ENCODE measurements at regions not wholly inside any gene's neighbourhood (a gene's known extent, or its start where the extent isn't known, plus 50 kb on each side); places are given as distances from the start of the nearest gene placed in this dataset.
A peak's percentile ranks its signal among the peaks of the same experiment; 100 is the strongest.
"Not testable (repeated sequence)": the region's sequence is repeated elsewhere in the genome, so short reads cannot be mapped to it uniquely, and the experiment has no call there.

DNA sequence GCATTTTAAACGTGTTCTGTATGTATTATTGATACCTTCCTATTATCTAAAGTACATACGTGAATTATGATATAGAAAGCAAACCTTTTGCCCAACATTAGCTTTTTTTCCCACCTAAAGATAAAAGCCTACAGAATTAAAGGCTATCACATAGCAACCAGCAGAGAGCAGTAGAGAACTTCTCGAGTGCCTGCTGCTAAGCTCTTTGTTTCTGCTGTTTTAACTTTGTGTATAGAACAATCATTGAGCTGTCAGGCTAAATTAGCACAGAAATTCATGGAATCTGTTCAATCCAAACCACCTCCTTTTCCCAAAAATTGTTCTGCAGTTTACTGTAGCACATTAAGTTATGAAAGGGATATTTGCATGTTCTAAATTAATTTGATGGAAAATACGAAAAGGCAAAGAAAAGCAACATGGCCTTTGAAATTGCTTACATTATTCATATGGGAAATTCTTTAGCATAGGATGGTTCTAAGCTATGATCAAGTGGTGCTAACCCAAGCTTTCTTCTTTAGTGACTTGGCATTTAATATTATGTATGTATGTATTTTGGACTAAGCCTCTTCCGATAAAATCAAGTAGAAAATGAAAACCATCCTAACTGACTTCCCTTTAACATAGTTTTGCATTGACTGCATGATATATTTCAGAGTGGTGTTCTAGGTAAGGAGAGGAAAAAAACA is 1288.5 kb downstream of the GATA3 start:
- H3K27ac ChIP-seq (ENCODE audit: low read depth in 2 of 2, low read length in 2 of 2) = no peak overlapping the region
- FAIRE-seq (peak; percentile 45), DNase-seq (peak in 2 of 5 donors; percentile 63 to 75)
- H3K4me3 ChIP-seq (ENCODE audit: low read length in 3 of 3) = no peak overlapping the region
- TF ChIP-seq, protein P1, sequence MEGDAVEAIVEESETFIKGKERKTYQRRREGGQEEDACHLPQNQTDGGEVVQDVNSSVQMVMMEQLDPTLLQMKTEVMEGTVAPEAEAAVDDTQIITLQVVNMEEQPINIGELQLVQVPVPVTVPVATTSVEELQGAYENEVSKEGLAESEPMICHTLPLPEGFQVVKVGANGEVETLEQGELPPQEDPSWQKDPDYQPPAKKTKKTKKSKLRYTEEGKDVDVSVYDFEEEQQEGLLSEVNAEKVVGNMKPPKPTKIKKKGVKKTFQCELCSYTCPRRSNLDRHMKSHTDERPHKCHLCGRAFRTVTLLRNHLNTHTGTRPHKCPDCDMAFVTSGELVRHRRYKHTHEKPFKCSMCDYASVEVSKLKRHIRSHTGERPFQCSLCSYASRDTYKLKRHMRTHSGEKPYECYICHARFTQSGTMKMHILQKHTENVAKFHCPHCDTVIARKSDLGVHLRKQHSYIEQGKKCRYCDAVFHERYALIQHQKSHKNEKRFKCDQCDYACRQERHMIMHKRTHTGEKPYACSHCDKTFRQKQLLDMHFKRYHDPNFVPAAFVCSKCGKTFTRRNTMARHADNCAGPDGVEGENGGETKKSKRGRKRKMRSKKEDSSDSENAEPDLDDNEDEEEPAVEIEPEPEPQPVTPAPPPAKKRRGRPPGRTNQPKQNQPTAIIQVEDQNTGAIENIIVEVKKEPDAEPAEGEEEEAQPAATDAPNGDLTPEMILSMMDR (IDR thresholded peaks at IDR 0.05; ENCODE audit: borderline replicate concordance, extremely low read depth, insufficient read depth) = peak; percentile 44
- no peaks in the 10 kb centered on the region for H3K36me3 ChIP-seq (ENCODE audit: control insufficient read depth in 2 of 3, insufficient read depth in 3 of 3, low read length in 3 of 3)
- intact Hi-C loops (cut with DNase I) = no loop called here
- no peaks in the 10 kb centered on the region for H3K27me3 ChIP-seq (ENCODE audit: control insufficient read depth, insufficient read depth, low read length)
- no peaks in the 10 kb centered on the region for H3K4me1 ChIP-seq (ENCODE audit: control insufficient read depth in 2 of 3, insufficient read depth in 2 of 3, low read depth in 1 of 3, low read length in 3 of 3)
- H3K9ac ChIP-seq (ENCODE audit: low read length in 3 of 3) = no peak overlapping the region
- H3K9me3 ChIP-seq (ENCODE audit: control insufficient read depth in 2 of 3, insufficient read depth in 1 of 3, low read length in 3 of 3) = no peaks in the 10 kb centered on the region

DNA sequence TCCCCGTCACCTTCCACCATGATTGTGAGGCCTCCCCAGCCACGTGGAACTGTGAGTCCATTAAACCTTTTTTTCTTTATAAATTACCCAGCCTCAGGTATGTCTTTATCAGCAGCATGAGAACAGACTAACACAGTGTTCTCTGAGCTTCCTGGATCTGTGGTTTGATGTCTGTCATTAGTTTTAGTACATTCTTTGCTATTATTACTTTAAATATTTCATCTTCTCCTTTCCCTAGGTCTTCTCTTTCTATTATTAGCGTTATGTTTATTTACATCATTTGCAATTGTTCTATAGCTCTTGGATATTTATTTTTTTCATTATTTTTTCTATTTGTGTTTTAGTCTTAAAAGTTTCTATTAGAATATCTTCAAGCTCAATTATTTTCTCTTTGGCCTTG is 1293.4 kb downstream of the GATA3 start:
- intact Hi-C loops (cut with DNase I) = not testable (repeated sequence)

DNA sequence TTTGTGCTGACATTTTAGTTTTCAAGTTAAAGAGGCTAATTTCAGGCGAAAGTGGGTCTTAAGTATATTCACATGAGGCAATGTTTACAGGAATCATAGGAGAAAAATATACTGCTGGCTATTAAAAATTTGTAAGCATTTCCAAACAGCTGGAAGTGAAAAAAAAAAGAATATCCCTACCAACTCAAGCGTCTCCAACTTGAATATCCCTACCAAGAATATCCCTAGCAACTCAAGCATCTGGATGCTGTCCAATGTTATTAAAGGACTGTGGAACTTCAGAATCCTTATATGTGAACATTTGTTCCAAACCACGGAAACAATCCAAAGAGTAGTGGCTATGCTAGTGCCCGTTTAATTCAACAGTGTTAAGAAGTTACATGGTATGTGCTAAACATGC is 1303.0 kb downstream of the GATA3 start:
- intact Hi-C loops (cut with DNase I) = no loop called here
- Histone ChIP-seq H3K27me3 (ENCODE audit: control insufficient read depth, insufficient read depth, low read length) (no peaks in the 10 kb centered on the region), H3K9ac (ENCODE audit: low read length in 3 of 3) (no peak overlapping the region), H3K27ac (ENCODE audit: low read depth in 2 of 2, low read length in 2 of 2) (no peak overlapping the region), H3K4me3 (ENCODE audit: low read length in 3 of 3) (no peak overlapping the region), H3K9me3 (ENCODE audit: control insufficient read depth in 2 of 3, insufficient read depth in 1 of 3, low read length in 3 of 3) (no peaks in the 10 kb centered on the region), H3K4me1 (ENCODE audit: control insufficient read depth in 2 of 3, insufficient read depth in 2 of 3, low read depth in 1 of 3, low read length in 3 of 3) (no peaks in the 10 kb centered on the region), H3K36me3 (ENCODE audit: control insufficient read depth in 2 of 3, insufficient read depth in 3 of 3, low read length in 3 of 3) (no peaks in the 10 kb centered on the region)
- TF ChIP-seq, protein P1 (IDR thresholded peaks at IDR 0.05; ENCODE audit: borderline replicate concordance, extremely low read depth, insufficient read depth) = no peak
- DNase-seq = peak in 1 of 5 donors; percentile 9
- FAIRE-seq = no peak

More for the DNA sequence above, 1293.4 kb downstream of the GATA3 start:
- DNase-seq; H3K36me3 ChIP-seq (ENCODE audit: control insufficient read depth in 2 of 3, insufficient read depth in 3 of 3, low read length in 3 of 3); H3K9me3 ChIP-seq (ENCODE audit: control insufficient read depth in 2 of 3, insufficient read depth in 1 of 3, low read length in 3 of 3); H3K9ac ChIP-seq (ENCODE audit: low read length in 3 of 3); FAIRE-seq; H3K27me3 ChIP-seq (ENCODE audit: control insufficient read depth, insufficient read depth, low read length); H3K4me3 ChIP-seq (ENCODE audit: low read length in 3 of 3); H3K27ac ChIP-seq (ENCODE audit: low read depth in 2 of 2, low read length in 2 of 2); H3K4me1 ChIP-seq (ENCODE audit: control insufficient read depth in 2 of 3, insufficient read depth in 2 of 3, low read depth in 1 of 3, low read length in 3 of 3): not testable (repeated sequence)

DNA sequence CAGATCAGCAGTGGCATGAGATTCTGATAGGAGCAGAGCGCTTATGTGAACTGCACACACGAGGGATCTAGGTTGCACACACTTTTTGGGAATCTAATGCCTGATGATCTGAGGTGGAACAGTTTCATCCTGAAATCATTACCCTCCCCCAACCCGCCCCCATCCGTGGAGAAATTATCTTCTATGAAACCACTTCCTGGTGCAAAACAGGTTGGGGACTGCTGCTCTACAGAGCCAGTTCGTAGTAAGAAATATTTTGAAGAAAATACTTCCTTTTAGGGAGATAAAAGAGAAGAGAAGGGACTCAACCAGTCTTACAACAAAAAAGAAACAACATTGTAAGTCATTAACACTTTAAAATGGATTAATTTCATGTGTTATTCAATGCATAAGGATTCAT is 1308.2 kb downstream of the GATA3 start:
- Histone ChIP-seq H3K36me3 (ENCODE audit: control insufficient read depth in 2 of 3, insufficient read depth in 3 of 3, low read length in 3 of 3) (no peaks in the 10 kb centered on the region), H3K9me3 (ENCODE audit: control insufficient read depth in 2 of 3, insufficient read depth in 1 of 3, low read length in 3 of 3) (no peaks in the 10 kb centered on the region), H3K27me3 (ENCODE audit: control insufficient read depth, insufficient read depth, low read length) (no peaks in the 10 kb centered on the region), H3K4me3 (ENCODE audit: low read length in 3 of 3) (no peak overlapping the region), H3K4me1 (ENCODE audit: control insufficient read depth in 2 of 3, insufficient read depth in 2 of 3, low read depth in 1 of 3, low read length in 3 of 3) (no peaks in the 10 kb centered on the region), H3K9ac (ENCODE audit: low read length in 3 of 3) (no peak overlapping the region), H3K27ac (ENCODE audit: low read depth in 2 of 2, low read length in 2 of 2) (no peak overlapping the region)
- DNase-seq = no peak
- TF ChIP-seq, protein P1 (IDR thresholded peaks at IDR 0.05; ENCODE audit: borderline replicate concordance, extremely low read depth, insufficient read depth) = no peak
- intact Hi-C loops (cut with DNase I) = no loop called here
- FAIRE-seq = no peak

Data from kidney (tissue), 13 donors.